AML-193 (cell line): ENCODE measurements at regions not wholly inside any gene's neighbourhood (a gene's known extent, or its start where the extent isn't known, plus 50 kb on each side); places are given as distances from the start of the nearest gene placed in this dataset.

ENCODE experiments used
- DNase-seq, 2 experiments: peaks; one replicate each; lab custom pipeline; 2025; lab: John Stamatoyannopoulos, UW

DNA sequence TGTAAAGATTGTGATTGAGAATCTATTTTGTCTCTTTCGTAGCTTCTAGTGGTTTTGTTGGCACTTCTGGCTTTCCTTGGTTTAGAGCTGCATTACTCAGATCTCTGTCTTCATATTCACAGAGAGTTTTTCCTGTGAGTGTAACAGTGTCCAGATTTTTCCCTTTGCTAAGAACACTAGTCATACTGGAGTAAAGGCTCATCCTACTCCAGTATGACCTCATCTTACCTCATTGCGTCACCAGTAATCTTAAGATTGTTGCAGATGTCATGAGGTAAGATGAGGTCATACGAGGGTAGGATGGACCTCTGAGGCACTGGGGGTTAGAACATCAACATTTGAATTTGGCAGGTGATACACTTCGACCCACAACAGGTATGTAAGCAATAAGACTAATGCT lies 461.2 kb downstream of the FLRT2 start:
- DNase-seq = no peak

DNA sequence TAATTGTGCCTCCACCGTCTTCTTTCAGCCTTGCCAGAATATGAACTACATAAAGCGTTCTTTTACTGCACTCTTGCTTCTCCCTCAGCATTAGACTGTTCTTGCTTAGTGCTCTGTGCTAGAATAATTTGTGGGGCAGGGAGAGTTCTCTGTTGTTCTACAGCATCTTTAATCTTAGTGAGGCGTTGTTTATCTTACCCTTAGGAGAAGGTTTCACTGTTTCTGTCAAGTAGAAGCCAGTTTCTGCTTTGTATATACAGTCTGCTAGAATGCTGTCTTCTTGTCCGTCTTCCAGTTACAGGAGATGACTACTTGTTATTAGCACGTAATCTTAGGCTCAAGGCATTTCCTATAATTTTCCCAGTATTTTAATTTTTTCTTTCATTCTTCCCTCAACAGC lies 458.0 kb downstream of the FLRT2 start:
- DNase-seq = no peak

DNA sequence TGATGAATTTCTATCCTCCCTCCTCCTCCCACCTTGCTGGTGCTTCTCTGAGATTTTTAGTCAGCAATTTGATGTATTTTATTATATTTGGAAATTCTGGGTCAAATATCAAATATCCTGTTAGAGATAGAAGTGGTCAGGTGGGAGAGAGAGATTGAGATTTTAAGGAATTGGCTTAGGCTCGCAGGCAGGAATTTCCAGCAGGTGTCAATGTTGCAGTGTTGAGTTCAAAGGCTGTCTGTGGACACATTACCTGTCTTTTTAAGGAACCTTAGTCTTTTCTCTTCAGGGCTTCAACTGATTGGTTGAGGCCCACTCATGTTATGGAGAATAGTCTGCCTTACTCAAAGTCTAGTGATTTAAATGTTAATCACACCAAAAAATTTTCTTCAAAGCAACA lies 457.3 kb downstream of the FLRT2 start:
- no peak for DNase-seq

DNA sequence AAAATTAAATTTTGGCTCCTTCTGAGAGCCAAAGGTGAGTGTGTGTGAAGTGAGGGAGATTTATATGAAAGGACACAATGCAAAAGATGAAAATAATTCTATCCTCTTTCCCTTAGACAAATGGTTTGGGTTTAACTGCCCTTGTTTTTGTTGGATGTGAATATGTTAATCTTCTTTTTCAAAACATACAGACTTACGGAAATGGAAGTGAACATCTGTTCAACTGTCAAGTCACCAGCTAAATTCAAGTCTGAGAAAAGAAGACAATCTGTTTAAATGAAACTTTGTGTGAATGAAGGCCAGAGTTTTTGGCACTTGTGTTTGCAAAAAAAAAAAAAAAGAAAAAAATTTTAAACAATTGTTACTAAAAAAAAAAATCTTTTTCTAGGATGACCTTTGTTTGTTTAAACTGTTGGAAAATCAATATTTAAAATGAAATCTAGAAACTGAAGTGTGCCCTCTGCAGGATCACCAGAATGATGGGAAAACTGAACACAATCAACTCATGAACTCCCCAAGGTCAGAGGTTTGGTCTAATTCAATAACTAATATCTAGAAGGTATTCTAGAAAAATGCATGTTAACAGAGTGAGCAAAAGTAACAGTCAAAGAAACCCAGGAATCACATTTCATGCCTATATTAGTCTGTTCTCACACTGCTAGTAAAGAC lies 448.8 kb downstream of the FLRT2 start:
- DNase-seq = no peak

DNA sequence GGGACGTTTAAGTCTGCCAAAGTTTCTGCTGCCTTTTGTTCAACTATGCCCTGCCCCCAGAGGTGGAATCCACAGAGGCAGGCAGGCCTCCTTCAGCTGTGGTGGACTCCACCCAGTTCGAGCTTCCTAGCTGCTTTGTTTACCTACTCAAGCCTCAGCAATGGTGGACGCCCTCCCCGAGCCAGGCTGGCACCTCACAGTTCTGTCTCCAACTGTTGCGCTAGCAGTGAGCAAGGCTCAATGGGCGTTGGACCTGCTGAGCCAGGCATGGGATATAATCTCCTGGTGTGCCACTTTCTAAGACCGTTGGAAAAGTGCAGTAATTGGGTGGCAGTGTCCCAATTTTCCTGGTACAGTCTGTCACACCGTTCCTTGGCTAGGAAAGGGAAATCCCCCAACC lies 444.7 kb downstream of the FLRT2 start:
- DNase-seq = no peak

DNA sequence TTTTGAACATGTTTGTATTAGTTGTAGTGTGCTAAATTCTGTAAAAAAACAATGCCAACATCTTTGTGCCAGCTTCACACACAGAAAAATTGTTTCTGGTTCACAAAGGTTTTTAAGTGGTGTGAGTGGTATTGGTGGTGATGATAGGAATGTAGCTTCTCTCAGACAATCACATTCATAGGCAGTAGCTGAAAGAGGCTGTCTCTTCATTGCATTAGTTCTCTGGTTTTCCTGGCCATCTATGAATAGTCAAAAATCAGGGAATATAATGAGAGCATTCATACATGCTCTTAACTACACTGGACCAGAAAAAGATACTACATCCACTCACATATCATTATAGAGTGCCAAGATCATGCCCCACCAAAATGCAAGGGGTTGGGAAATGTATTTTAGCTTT lies 433.5 kb downstream of the FLRT2 start:
- no peak for DNase-seq

DNA sequence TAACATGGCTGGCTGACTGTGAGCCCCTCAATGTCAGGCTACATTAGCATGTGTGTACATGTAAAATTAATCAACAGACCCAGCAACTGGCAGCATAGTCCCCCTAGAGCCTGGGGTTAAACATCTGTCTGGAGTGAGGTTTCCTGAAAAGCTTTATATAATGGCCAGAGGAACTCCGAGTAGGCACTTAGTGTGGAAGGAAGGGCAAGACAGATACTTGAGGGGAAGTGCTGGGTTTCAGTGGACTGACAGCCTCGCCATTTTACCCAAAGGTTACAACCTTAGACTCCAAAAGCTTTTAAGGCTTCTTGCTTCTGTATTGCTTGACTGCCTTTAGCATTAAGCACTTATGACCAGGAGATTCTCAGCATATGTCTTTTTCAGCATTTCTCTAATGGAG lies 430.8 kb downstream of the FLRT2 start:
- DNase-seq = no peak

DNA sequence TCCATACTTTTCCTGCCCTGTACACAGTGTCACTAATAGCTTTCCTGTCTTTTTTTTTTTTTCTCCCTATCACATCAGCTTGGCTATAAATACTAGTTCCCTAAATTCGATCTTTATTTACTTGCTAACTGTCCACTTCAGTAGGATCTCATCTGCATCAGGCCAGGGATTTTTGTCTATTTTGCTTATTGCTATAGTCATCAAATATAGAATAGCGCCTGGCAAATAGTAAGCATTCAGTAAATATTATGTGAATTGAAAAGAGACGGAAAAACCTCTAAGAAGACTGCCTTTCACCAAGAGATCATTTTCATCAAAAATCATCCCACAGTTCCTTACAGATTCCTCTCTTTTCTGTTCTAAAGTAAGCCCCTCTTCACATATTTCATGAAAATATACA lies 429.1 kb downstream of the FLRT2 start:
- DNase-seq = no peak

DNA sequence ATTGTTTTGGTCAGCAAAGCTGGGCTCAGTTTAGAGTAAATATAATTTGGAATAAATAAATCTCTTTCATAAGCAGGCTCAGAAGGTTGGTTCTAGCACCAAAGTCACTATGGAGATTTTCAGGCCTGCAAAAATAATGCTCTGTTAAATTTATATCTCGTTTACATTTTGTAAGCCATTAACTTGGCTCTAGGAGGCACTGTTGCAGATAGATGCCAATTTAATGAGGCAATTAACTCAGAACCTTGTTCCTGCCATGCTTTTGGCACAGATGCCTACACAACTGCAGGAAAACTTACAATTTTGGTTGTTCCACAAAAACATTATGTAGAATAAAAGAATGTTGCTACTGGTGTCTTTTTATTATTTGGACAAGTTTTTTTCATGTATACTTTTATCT lies 428.1 kb downstream of the FLRT2 start:
- no peak for DNase-seq

DNA sequence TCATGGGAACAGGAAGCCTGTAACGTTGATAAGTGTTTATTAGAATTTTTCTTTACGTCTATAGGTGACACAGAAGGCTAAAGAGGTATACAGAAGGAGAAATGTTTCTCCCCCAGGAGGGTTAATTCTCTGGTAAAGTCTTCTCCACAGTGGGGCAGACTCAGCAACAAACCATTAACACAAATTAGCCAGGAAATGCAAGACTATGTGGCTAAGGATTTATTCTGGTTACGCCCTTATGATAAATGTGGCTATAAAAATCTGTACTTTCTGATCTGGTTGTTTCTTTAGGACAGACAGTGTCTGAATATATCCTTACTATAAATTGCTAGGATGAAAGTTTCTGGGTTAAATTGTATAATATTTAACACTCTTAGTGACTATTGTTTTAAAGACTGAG lies 423.3 kb downstream of the FLRT2 start:
- DNase-seq = no peak

DNA sequence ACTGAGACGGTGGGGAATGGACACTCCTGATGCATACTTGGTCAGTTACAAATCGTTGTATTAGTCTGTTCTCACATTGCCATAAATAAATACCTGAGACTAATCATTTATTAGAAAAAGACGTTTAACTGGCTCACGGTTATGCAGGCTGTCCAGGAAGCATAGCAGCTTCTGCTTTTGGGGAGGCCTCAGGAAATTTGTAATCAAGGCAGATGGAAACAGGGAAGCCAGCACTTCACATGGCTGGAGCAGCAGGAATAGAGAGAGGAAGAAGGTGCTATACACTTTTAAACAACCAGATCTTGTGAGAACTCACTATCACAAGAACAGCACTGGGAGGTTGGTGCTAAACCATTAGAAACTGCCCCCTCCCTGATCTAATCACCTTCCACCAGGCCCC lies 418.2 kb downstream of the FLRT2 start:
- peak; percentile 43 to 54 for DNase-seq

DNA sequence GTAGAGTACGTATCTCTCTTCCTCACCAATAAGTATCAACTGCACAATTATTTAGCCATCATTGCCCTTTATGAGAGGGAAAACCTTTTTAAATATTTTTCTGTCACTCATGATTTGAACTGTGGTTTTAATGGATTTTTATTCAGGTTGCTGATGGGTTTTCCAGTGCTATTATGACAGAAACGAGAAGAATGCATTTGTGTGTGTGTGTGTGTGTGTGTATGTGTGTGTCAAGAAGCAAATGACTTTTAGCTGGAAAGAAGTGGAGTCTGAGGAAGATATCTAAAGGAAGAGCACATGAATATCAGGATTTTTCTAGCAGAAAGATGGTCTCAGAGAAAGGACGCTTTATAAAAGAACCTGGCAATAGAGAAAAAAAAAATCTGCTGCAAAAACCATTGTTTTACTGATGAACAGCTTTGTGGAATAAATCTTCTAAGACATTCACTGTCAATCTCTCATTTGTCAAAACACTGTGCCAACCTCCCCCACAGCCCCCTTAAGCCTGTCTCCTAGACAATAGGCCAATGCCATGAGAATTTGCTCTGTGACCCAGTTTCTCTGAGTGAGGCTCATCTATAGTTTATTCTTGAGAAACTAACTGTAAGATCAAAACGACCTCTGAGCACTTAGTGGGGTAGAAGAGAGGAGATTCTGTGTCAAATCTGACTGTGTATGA lies 417.7 kb downstream of the FLRT2 start:
- DNase-seq = no peak

DNA sequence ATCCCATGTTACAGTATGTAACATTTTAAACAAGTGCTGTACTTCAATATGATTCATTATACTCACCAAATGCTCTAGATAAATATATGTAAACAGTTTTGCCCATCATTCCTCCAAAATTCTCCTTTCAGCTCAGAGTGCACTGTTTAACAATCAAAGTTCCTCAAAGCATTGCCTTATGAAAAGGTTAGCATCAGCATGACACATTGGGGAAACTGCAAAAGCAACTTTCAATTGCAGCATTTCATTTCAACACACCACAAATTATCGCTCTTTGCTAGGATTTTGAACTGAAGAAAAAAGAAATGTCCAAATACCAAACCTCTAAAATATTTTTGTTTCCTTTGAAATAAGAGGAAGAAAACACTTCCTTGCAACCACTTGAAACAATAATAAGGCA lies 413.2 kb downstream of the FLRT2 start:
- peak; percentile 6 to 7 for DNase-seq

DNA sequence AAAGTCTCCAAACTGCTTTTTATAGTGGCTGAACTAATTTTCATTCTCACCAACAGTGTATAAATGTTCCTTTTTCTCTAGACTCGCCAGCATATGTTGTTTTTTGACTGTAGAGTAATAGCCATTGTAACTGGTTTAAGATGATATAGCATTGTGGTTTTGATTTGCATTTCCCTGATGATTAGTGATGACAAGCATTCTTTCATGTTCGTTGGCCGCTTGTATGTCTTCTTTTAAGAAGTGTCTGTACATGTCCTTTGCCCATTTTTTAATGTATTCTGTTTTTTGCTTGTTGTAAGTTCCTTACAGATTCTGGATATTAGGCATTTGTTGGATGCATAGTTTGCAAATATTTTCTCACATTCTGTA lies 404.9 kb downstream of the FLRT2 start:
- peak; percentile 15 to 30 for DNase-seq

DNA sequence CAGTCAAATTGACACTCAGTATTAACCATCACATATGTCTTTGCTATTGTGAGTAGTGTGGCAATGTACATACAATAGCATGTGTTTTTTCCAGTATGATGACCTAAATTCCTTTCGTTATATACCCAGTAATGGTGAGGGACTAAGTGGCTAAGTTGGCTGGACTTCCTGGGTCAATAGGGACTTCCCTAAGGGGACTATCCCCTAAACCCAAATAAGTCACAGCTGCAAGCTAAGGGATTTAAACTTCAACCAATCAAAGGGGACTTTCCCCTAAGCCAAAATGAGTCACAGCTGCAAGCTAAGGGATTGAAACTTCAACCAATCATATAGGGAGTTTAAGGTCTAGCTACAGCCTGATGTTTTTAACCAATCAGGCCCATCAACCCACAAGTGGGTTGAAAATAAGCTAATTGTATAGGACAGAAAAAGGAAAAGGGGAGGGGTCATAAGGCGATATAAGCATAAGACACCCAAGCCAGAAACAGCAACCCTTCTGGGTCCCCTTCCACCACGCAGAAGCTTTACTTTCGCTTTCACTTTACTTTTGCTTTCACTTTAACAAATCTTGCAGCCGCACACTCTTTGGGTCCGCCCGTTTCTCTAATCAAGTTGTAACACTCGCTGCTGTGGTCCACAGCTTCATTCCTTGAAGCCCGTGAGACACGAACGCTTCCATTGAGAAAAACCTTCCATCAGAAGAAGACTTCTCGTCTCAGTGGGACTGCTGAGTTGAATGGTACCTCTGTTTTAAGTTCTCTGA lies 404.4 kb downstream of the FLRT2 start:
- peak; percentile 51 for DNase-seq

DNA sequence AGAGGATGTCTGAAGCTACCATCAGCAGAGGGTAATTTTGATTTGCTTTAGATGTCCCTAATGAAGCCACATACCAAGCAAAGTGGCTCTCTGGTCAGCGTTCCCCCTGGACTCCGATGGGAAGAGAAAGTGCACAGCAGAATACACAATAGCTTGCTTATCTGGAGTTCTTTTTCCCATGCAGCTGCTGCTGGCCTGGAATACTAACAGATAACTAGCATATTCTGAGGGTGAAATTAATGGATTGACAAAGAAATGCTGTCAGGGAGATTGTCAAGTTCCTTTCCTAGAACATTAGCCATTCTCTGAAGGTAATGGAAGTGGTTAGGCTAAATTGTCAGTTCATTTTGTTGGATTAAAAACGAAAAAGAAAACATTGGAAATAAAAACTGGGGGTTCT lies 391.3 kb downstream of the FLRT2 start:
- no peak for DNase-seq

DNA sequence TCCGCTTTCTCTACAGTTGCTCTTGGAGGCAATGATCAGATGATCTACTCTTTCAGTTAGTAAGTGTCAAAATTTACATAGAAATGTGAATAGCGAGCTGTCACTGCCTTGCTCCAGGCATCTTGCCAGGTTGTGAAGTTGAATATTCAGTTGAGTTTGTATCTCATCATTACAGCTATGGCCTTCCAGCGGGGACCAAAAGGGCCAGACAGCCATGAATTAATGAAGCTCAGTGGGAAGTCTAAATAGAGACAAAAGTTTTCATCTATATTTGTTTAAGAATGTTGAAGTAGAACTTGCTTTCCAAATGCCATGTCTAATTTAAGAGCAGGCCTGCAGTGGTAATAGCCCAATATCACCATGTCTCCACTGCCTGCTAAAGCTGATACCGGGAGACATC lies 387.8 kb downstream of the FLRT2 start:
- no peak for DNase-seq

DNA sequence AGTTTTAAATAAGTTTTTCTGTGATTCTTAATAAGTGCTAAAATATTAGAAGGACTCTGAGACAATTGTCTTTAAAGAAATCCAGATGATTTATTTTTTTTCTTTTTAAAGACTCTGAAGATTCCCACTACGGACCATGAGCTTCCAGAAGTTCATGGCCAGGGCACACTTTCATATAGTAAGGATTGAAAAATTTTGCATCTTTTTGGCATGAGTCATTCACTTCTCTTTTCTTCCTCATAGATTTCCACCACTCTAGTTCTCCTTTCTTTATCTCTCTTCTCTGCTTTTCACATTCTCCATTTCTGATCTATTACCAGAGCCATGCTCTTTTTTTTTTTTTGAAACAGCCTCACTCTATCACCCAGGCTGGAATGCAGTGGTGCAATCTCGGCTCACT lies 385.8 kb downstream of the FLRT2 start:
- DNase-seq = no peak

DNA sequence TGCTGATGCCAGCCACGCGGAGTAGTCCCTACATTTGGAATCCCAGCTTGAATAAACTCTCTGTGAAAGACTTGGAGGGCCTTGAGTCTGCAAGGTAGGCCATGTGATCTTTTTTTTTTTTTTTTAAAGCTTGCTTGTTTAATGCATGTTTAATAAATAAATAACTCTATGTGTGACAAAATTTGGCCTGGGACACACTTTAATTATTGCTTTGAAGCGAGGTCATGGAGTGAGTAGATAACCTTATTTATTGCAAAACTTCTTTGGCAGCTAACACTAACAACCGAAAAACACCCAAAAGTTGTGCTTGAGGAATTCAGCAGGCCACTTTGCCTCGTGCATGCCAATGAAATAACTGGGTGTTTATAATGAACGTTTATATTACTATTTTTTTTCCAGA lies 382.2 kb downstream of the FLRT2 start:
- DNase-seq = no peak

DNA sequence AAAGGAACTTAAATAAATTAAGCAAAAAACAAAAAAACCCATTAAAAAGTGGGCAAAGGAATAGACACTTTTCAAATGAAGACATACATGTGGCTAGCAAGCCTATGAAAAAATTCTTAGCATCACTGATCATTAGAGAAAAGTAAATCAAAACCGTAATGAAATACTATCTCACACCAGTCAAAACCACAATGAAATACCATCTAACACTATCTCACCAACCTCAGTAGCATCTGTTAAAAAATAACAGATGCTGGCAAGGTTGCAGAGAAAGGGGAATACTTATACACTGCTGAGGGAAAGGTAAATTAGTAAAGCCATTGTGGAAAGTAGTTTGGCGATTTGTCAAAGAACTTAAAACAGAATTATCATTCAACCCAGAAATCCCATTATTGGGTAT lies 381.1 kb downstream of the FLRT2 start:
- no peak for DNase-seq

DNA sequence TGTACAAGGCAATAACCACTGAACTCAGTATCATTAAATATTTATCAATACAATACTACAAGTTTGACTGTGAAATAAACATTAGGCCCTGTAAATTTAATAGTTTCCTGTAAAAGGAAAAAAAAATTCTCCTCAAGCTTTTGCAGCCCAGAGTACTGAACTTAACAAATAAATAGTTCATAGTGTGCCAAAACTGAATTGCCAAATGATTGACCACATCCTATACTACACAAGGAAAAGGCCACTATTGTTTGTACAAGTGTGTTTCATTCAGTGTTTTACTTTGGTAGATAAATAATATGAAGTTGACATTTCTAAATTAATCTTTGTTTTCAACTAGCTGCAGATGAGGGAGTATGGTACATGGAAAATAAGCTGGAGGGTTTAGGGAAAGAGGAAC lies 379.6 kb downstream of the FLRT2 start:
- DNase-seq = no peak

DNA sequence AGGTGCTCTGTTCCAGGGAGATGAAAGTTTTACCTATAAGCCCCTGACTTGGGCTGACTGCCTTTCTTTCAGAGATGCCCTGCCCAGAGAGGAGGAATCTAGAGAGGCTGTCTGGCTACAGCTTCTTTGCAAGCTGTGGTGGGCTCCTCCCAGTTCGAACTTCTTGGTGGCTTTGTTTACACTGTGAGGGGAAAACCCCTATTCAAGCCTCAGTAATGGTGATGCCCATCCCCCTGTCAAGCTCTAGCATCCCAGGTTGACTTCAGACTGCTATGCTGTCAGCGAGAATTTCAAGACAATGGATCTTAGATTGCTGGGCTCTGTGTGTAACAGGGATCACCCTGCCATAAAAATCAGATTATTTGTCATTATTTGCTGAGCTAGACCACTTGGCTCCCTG lies 377.6 kb downstream of the FLRT2 start:
- DNase-seq = no peak

DNA sequence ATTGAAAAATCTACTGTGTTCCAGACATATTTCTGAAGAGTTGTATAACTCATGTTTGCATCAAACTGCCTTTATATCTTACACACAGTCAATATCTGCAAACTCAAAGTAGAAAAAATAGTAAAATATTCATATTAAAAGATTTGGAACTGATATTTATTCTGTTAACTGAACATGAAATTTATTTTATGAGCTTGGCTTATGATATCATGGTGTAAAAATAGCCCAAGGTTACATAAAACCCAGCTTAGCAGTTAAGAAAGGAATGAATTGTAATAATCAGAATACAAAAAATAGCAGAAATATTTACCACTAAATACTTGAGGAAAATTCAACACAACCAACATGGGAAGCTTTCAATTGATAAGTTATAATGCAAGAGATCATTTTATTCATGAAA lies 367.9 kb downstream of the FLRT2 start:
- no peak for DNase-seq

DNA sequence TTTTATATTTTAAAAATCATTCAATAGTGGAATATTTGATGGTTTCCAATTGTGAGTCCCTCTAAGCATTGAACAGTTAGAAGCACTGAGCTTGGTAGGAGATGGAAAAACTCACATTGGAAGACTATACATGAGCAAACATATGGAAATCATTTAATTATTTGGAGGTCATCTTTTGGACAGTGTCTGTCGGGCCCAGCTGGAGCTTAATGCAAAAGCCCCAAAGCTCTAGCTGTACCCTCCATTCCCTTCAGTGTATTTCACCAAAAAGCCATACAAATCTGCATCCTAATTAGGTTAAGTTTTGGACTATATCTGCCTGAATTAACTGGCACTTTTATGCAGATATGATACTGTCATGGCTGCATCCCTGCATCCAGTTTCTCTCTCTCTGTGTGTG lies 365.7 kb downstream of the FLRT2 start:
- DNase-seq = no peak
